ENCODE measurements at regions not wholly inside any gene's neighbourhood (a gene's known extent, or its start where the extent isn't known, plus 50 kb on each side); places are given as distances from the start of the nearest gene placed in this dataset.
"Not testable (repeated sequence)": the region's sequence is repeated elsewhere in the genome, so short reads cannot be mapped to it uniquely, and the experiment has no call there.

GRCh38 chrX:46117234-46117633, 428.0 kb downstream of the ZNF674 start:
- WGBS (ENCODE audit: insufficient coverage), result 100% methylated on average over 1 of the region's 2 CpGs
- H3K27ac ChIP-seq (ENCODE audit: low read depth in 1 of 2, low read length in 2 of 2), result no peak overlapping the region
- no peak overlapping the region for H2AFZ ChIP-seq (ENCODE audit: insufficient read depth, low read depth, low read length, poor library complexity, severe bottlenecking)
- H3K36me3 ChIP-seq (replicated peaks in 1 of 2; ENCODE audit: control insufficient read depth in 1 of 2, insufficient read depth in 2 of 2, low read length in 2 of 2), result no peaks in the 10 kb centered on the region
- Mint-ChIP-seq H3K4me3 (no peak overlapping the region), H3K27ac (no peak overlapping the region), H3K4me1 (no peaks in the 10 kb centered on the region), H3K27me3 (ENCODE audit: low read depth in 3 of 3) (peaks cover 0 to 7% (median 3%) of the 10 kb centered on the region in 3 donors), H3K36me3 (no peaks in the 10 kb centered on the region), H3K9me3 (peaks cover 0 to 13% (median 0%) of the 10 kb centered on the region in 7 donors)
- no peaks in the 10 kb centered on the region for H4K20me1 ChIP-seq (ENCODE audit: insufficient read depth, low read length)
- H3K79me2 ChIP-seq (ENCODE audit: insufficient read depth, low read length), result no peaks in the 10 kb centered on the region
- H3K4me2 ChIP-seq (replicated peaks; ENCODE audit: extremely low read depth, low read length, poor library complexity, severe bottlenecking), result no peak overlapping the region
- no peaks in the 10 kb centered on the region for H3K27me3 ChIP-seq (ENCODE audit: control insufficient read depth in 2 of 2, insufficient read depth in 2 of 2, low read length in 2 of 2)
- no peaks in the 10 kb centered on the region for H3K4me1 ChIP-seq (ENCODE audit: control insufficient read depth in 1 of 2, insufficient read depth in 2 of 2, low read length in 2 of 2)
- no peak overlapping the region for H3K9ac ChIP-seq (ENCODE audit: insufficient read depth, low read length, poor library complexity, severe bottlenecking)
- no peak for DNase-seq
- H3K4me3 ChIP-seq (replicated peaks in 1 of 3; ENCODE audit: low read depth in 2 of 3, low read length in 3 of 3), result no peak overlapping the region
- TF ChIP-seq, protein P1, sequence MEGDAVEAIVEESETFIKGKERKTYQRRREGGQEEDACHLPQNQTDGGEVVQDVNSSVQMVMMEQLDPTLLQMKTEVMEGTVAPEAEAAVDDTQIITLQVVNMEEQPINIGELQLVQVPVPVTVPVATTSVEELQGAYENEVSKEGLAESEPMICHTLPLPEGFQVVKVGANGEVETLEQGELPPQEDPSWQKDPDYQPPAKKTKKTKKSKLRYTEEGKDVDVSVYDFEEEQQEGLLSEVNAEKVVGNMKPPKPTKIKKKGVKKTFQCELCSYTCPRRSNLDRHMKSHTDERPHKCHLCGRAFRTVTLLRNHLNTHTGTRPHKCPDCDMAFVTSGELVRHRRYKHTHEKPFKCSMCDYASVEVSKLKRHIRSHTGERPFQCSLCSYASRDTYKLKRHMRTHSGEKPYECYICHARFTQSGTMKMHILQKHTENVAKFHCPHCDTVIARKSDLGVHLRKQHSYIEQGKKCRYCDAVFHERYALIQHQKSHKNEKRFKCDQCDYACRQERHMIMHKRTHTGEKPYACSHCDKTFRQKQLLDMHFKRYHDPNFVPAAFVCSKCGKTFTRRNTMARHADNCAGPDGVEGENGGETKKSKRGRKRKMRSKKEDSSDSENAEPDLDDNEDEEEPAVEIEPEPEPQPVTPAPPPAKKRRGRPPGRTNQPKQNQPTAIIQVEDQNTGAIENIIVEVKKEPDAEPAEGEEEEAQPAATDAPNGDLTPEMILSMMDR (IDR thresholded peaks at IDR 0.05), result no peak
- H3K9me3 ChIP-seq (replicated peaks in 1 of 2; ENCODE audit: control insufficient read depth in 1 of 2, insufficient read depth in 1 of 2, low read length in 2 of 2), result no peaks in the 10 kb centered on the region
- intact Hi-C loops (cut with micrococcal nuclease), result no loop called here

- H3K27me3 ChIP-seq (ENCODE audit: control insufficient read depth in 2 of 2, insufficient read depth in 2 of 2, low read length in 2 of 2); H3K79me2 ChIP-seq (ENCODE audit: insufficient read depth, low read length); H3K4me2 ChIP-seq (replicated peaks; ENCODE audit: extremely low read depth, low read length, poor library complexity, severe bottlenecking); H3K27me3 Mint-ChIP-seq (ENCODE audit: low read depth in 3 of 3); DNase-seq; H3K4me1 Mint-ChIP-seq; H3K4me3 ChIP-seq (replicated peaks in 1 of 3; ENCODE audit: low read depth in 2 of 3, low read length in 3 of 3); H3K36me3 Mint-ChIP-seq; H3K27ac ChIP-seq (ENCODE audit: low read depth in 1 of 2, low read length in 2 of 2); H3K4me3 Mint-ChIP-seq; H3K9ac ChIP-seq (ENCODE audit: insufficient read depth, low read length, poor library complexity, severe bottlenecking); H2AFZ ChIP-seq (ENCODE audit: insufficient read depth, low read depth, low read length, poor library complexity, severe bottlenecking); H3K27ac Mint-ChIP-seq; intact Hi-C loops (cut with micrococcal nuclease); H3K9me3 ChIP-seq (replicated peaks in 1 of 2; ENCODE audit: control insufficient read depth in 1 of 2, insufficient read depth in 1 of 2, low read length in 2 of 2); H3K36me3 ChIP-seq (replicated peaks in 1 of 2; ENCODE audit: control insufficient read depth in 1 of 2, insufficient read depth in 2 of 2, low read length in 2 of 2); H4K20me1 ChIP-seq (ENCODE audit: insufficient read depth, low read length); H3K4me1 ChIP-seq (ENCODE audit: control insufficient read depth in 1 of 2, insufficient read depth in 2 of 2, low read length in 2 of 2): not testable (repeated sequence)
- no CpG with 5 or more reads among the region's 6 CpGs for WGBS (ENCODE audit: insufficient coverage)
- H3K9me3 Mint-ChIP-seq, result peaks cover 1 to 18% (median 10%) of the 10 kb centered on the region in 7 donors
Measured at GRCh38 chrX:46087310-46087709, 457.9 kb downstream of the ZNF674 start.

DNA sequence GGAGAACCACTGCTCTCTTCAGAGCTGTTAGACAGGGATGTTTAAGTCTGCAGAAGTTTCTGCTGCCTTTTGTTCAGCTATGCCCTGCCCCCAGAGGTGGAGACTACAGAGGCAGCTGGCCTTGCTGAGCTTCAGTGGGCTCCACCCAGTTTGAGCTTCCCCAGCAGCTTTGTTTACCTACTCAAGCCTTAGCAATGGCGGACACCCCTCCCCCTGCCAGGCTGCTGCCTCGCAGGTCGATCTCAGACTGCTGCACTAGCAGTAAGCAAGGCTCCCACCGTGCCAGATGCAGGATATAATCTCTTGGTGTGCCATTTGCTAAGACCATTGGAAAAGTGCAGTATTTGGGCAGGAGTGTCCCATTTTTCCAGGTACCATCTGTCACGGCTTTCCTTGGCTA, 465.1 kb downstream of the ZNF674 start:
- intact Hi-C loops (cut with micrococcal nuclease); H3K27me3 Mint-ChIP-seq (ENCODE audit: low read depth in 3 of 3); H3K27me3 ChIP-seq (ENCODE audit: control insufficient read depth in 2 of 2, insufficient read depth in 2 of 2, low read length in 2 of 2); H3K36me3 ChIP-seq (replicated peaks in 1 of 2; ENCODE audit: control insufficient read depth in 1 of 2, insufficient read depth in 2 of 2, low read length in 2 of 2); H3K36me3 Mint-ChIP-seq; H3K27ac ChIP-seq (ENCODE audit: low read depth in 1 of 2, low read length in 2 of 2); H3K79me2 ChIP-seq (ENCODE audit: insufficient read depth, low read length); H3K4me3 Mint-ChIP-seq; H3K27ac Mint-ChIP-seq; H4K20me1 ChIP-seq (ENCODE audit: insufficient read depth, low read length); DNase-seq; H3K9ac ChIP-seq (ENCODE audit: insufficient read depth, low read length, poor library complexity, severe bottlenecking); H3K9me3 ChIP-seq (replicated peaks in 1 of 2; ENCODE audit: control insufficient read depth in 1 of 2, insufficient read depth in 1 of 2, low read length in 2 of 2); H3K4me2 ChIP-seq (replicated peaks; ENCODE audit: extremely low read depth, low read length, poor library complexity, severe bottlenecking); H3K4me3 ChIP-seq (replicated peaks in 1 of 3; ENCODE audit: low read depth in 2 of 3, low read length in 3 of 3); H3K4me1 Mint-ChIP-seq; H2AFZ ChIP-seq (ENCODE audit: insufficient read depth, low read depth, low read length, poor library complexity, severe bottlenecking); H3K4me1 ChIP-seq (ENCODE audit: control insufficient read depth in 1 of 2, insufficient read depth in 2 of 2, low read length in 2 of 2): not testable (repeated sequence)
- H3K9me3 Mint-ChIP-seq, result peaks cover 2 to 18% (median 12%) of the 10 kb centered on the region in 7 donors
- no CpG with 5 or more reads among the region's 5 CpGs for WGBS (ENCODE audit: insufficient coverage)
